ENCODE measurements at regions not wholly inside any gene's neighbourhood (a gene's known extent, or its start where the extent isn't known, plus 50 kb on each side); places are given as distances from the start of the nearest gene placed in this dataset.

- TF ChIP-seq CTCF (IDR thresholded peaks at IDR 0.05) (no peak), POLR2AphosphoS5 (IDR thresholded peaks at IDR 0.05) (no peak)
These were observed 416.2 kb downstream of the IRX2 start for GRCh38 chr5:2335125-2335732.

All from suprapubic skin (tissue), 3 donors.